ENCODE measurements at regions not wholly inside any gene's neighbourhood (a gene's known extent, or its start where the extent isn't known, plus 50 kb on each side); places are given as distances from the start of the nearest gene placed in this dataset.

DNA sequence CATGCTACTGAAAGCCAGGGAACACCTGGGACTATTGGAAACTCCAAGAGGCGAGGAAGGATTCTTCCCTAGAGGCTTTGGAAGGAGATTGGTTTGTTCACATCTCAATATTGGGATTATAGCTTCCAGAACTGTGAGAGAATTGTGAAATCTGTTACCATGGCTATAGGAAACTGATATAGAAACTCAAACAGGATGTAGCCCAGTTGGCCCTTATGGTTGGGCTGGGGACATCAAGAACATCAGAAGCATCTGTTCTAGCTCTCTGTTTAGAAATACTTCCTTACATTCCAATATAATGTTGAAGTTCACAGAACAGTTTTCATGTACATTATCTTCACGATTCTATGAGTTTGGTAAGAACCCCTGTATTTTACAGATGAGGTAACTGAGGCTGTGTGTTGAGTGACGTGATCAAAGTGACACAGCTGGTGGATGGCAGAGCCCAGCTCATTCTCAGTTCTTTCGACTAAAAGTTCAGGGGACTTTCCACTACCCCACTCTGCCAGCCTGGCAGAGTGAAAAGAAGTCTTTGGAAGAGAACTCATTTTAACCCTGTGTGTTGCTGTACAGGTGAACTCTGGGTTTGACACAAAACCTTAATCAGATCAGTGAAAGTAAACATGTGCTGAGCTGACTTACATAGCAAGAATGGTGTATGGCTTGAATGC lies 183.0 kb downstream of the GBA3 start:
- TF ChIP-seq ATF2 (CRISPR knock-in tag; IDR thresholded peaks at IDR 0.05) (no peak), CTCF (CRISPR knock-in tag; IDR thresholded peaks at IDR 0.05) (no peak), SP1 (IDR thresholded peaks at IDR 0.05) (no peak), SP1 (CRISPR knock-in tag; IDR thresholded peaks at IDR 0.05) (no peak), NFIC (IDR thresholded peaks at IDR 0.05; ENCODE audit: low read length) (no peak), JUN (CRISPR knock-in tag; IDR thresholded peaks at IDR 0.05) (no peak), FOXJ3 (CRISPR knock-in tag; IDR thresholded peaks at IDR 0.05; ENCODE audit: borderline replicate concordance) (no peak), ZNF784 (CRISPR knock-in tag; IDR thresholded peaks at IDR 0.05; ENCODE audit: borderline replicate concordance) (no peak), FOXA1 (IDR thresholded peaks at IDR 0.05) (no peak), FOXA1 (CRISPR knock-in tag; IDR thresholded peaks at IDR 0.05) (no peak)
- TF ChIP-seq, protein P1, sequence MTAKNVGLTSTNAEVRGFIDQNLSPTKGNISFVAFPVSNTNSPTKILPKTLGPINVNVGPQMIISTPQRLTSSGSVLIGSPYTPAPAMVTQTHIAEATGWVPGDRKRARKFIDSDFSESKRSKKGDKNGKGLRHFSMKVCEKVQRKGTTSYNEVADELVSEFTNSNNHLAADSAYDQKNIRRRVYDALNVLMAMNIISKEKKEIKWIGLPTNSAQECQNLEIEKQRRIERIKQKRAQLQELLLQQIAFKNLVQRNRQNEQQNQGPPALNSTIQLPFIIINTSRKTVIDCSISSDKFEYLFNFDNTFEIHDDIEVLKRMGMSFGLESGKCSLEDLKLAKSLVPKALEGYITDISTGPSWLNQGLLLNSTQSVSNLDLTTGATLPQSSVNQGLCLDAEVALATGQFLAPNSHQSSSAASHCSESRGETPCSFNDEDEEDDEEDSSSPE (CRISPR knock-in tag; IDR thresholded peaks at IDR 0.05) = no peak

Measured in HepG2 (cell line).